DOHH2 (cell line): ENCODE measurements at regions not wholly inside any gene's neighbourhood (a gene's known extent, or its start where the extent isn't known, plus 50 kb on each side); places are given as distances from the start of the nearest gene placed in this dataset.

Experiments
- EZH2phosphoT487 ChIP-seq: fragments of 200-600 bp; sonication (generic); IDR thresholded peaks from 2 replicates; pipeline ENCODE4 v1.6.1; 2017; ENCODE audit warnings: borderline replicate concordance, mild to moderate bottlenecking, antibody characterized with exemption, low read length, moderate library complexity, mixed read lengths
- TF ChIP-seq, protein P1 (sequence below): fragments of 200-600 bp; sonication (generic); IDR thresholded peaks from one replicate; pipeline ENCODE4 v1.5.1; 2014; ENCODE audit warnings: antibody characterized with exemption, mild to moderate bottlenecking, low read depth, low read length; ENCODE audit not compliant: poor library complexity, severe bottlenecking

DNA sequence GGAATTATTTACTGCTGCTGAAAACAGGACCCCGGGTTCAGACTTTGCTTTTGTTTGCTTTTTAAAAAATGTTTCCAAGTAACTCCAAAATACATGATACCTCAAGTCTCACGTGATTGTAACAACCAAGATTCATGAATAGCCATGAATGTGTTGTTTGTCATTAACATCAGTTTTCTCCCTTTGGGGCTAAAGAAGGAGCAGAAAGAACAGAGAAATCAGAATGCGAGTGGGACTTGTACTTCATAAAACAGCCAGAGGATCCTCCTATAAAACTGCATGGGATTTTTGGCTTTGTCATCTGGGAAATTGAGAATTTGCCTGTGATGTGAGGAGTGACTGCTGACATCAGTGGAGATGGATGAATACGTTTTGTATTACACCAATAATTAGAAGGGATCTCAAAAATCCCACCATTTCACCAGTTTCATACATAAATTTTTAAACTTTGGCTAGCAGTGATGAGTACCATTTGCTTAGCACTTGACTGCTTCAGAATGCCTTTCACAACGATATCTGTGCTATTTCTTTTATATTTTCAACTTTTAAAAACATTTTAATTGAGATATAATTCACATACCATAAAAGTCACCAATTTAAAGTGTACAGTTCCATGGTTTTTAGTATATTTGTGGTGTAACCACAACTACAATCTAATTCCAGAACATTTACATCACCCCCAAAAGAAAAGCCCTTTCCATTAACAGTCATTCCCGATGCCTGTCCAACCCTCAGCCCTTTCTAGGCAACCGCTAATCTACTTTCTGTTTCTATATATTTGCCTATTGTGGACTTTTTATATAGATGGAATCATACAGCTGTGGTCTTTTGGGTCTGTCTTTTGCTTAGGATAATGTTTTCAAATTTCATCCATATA is 126.9 kb upstream of the ANKRD55 start:
- TF ChIP-seq, protein P1, sequence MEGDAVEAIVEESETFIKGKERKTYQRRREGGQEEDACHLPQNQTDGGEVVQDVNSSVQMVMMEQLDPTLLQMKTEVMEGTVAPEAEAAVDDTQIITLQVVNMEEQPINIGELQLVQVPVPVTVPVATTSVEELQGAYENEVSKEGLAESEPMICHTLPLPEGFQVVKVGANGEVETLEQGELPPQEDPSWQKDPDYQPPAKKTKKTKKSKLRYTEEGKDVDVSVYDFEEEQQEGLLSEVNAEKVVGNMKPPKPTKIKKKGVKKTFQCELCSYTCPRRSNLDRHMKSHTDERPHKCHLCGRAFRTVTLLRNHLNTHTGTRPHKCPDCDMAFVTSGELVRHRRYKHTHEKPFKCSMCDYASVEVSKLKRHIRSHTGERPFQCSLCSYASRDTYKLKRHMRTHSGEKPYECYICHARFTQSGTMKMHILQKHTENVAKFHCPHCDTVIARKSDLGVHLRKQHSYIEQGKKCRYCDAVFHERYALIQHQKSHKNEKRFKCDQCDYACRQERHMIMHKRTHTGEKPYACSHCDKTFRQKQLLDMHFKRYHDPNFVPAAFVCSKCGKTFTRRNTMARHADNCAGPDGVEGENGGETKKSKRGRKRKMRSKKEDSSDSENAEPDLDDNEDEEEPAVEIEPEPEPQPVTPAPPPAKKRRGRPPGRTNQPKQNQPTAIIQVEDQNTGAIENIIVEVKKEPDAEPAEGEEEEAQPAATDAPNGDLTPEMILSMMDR = no peak
- TF ChIP-seq EZH2phosphoT487 = no peak
